Activated T-cell treated with anti-CD3 and anti-CD28 coated beads, Interleukin-2, amount 50 U/mL, for 4 hours (primary cell): ENCODE measurements at regions not wholly inside any gene's neighbourhood (a gene's known extent, or its start where the extent isn't known, plus 50 kb on each side); places are given as distances from the start of the nearest gene placed in this dataset.

ENCODE experiments used
- ATAC-seq, 2 donors: fragments of 200-7000 bp; cut with Tn5 transposase; one replicate each; pipeline ENCODE4 v1.10.0; 2021
- DNase-seq: peaks from one replicate; pipeline ENCODE4 v3.0.0-alpha.2; 2020
- H3K27me3 Mint-ChIP-seq: one replicate; pipeline ENCODE4 v1.8.0; 2021; ENCODE audit warnings: low read depth, mixed read lengths
- H3K36me3 Mint-ChIP-seq: one replicate; pipeline ENCODE4 v1.8.0; 2022; ENCODE audit warnings: mixed read lengths; ENCODE audit not compliant: insufficient read depth
- H3K4me1 Mint-ChIP-seq: one replicate; pipeline ENCODE4 v1.8.0; 2021; ENCODE audit warnings: low read depth, mixed read lengths
- H3K4me3 Mint-ChIP-seq: one replicate; pipeline ENCODE4 v1.8.0; 2021; ENCODE audit warnings: mild to moderate bottlenecking, moderate library complexity, mixed read lengths
- H3K9me3 Mint-ChIP-seq: one replicate; pipeline ENCODE4 v1.8.0; 2021; ENCODE audit warnings: mixed read lengths

- H3K4me1 Mint-ChIP-seq: no peaks in the 10 kb centered on the region
- no peak for DNase-seq
- H3K9me3 Mint-ChIP-seq: no peaks in the 10 kb centered on the region
- no peaks in the 10 kb centered on the region for H3K27me3 Mint-ChIP-seq
- no peak for ATAC-seq
- H3K36me3 Mint-ChIP-seq: no peaks in the 10 kb centered on the region
- H3K4me3 Mint-ChIP-seq: no peak overlapping the region
These were observed 358.2 kb downstream of the MN1 start for GRCh38 chr22:27443306-27443705.

- H3K9me3 Mint-ChIP-seq: no peaks in the 10 kb centered on the region
- H3K4me3 Mint-ChIP-seq: no peak overlapping the region
- no peaks in the 10 kb centered on the region for H3K4me1 Mint-ChIP-seq
- no peaks in the 10 kb centered on the region for H3K36me3 Mint-ChIP-seq
- no peaks in the 10 kb centered on the region for H3K27me3 Mint-ChIP-seq
- no peak for DNase-seq
- ATAC-seq: no peak
These were observed 355.7 kb downstream of the MN1 start for GRCh38 chr22:27445881-27446280.

DNA sequence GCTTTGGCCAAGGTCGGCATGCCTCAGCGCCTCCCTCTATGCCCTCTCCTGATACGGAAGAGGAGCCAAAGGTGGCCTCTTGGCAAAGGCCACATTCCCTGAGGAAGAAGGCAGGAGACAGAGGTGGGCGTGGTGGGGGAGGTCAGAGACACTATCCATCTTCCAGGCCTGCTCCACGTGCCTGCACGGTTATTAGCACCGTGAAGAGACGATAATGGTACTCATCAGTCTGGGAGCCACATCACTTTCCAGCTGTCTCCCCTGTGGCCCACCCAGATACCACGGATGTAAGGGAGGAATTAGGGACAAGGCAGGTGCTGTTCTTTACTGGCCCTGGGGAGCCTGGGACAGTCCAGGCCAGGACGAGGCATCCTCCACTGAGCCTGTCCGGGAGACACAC lies 354.3 kb downstream of the MN1 start:
- Mint-ChIP-seq H3K4me3 (no peak overlapping the region), H3K4me1 (no peaks in the 10 kb centered on the region), H3K36me3 (no peaks in the 10 kb centered on the region), H3K27me3 (no peaks in the 10 kb centered on the region), H3K9me3 (no peaks in the 10 kb centered on the region)
- DNase-seq (no peak), ATAC-seq (no peak)

DNA sequence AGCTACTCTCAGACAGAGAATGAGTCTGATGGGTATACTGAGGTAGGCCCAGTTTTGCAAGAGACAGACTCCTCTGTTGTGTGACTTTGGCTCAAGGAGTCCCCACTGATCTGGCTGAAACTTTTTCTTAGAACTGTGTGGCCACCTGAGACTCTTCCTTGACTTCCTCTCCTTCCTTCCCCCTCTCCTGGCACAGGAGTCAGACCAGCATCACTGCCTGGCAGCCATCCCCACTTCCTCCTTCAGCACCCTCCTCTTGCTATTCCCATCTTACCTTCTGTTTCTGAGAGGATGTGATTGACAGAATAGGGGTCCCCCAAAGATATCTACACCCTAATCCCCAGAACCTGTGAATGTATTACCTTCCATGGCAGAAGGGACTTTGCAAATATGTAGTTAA lies 351.1 kb downstream of the MN1 start:
- ATAC-seq (no peak), DNase-seq (no peak)
- Mint-ChIP-seq H3K4me1 (no peaks in the 10 kb centered on the region), H3K27me3 (no peaks in the 10 kb centered on the region), H3K36me3 (no peaks in the 10 kb centered on the region), H3K4me3 (no peak overlapping the region), H3K9me3 (no peaks in the 10 kb centered on the region)

DNA sequence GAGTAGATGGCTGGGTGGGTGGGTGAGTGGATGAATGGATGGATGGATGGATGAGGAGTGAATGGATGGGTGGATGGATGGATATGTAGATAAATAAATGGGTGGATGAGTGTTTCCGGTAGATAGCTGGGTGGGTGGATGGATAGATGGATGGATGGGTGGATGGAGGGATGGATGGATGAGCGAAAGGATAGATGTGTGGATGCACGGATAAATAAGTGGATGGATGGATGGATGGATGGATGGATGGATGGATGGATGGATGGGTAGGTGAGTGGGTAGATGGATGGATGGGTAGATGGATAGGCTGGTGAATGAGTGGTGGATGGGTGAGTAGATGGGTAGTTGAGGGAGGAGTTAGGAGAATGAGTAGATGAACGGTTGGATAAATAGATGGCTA lies 349.3 kb downstream of the MN1 start:
- DNase-seq: no peak
- Mint-ChIP-seq H3K27me3 (peaks cover 4% of the 10 kb centered on the region), H3K4me3 (no peak overlapping the region), H3K36me3 (no peaks in the 10 kb centered on the region), H3K9me3 (no peaks in the 10 kb centered on the region), H3K4me1 (no peaks in the 10 kb centered on the region)
- no peak for ATAC-seq

DNA sequence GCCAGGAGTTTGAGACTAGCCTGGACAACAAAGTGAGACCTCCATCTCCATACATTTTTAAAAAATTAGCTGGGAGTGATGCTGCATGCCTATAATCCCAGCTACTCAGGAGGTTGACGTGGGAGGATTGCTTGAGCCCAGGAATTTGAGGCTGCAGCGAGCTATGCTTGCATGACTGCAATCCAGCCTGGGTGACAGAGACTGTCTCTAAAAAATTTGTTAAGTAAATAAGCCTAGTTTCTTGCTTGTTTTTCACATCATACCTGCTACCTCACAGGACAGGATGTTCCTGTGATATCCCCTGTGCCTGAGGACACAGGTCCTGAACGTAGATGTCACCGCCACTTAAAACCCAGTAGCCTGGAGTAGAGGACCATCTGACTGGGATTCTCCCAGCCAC lies 348.6 kb downstream of the MN1 start:
- DNase-seq (no peak), ATAC-seq (no peak)
- no peaks in the 10 kb centered on the region for H3K9me3 Mint-ChIP-seq
- H3K4me1 Mint-ChIP-seq: no peaks in the 10 kb centered on the region
- H3K36me3 Mint-ChIP-seq: no peaks in the 10 kb centered on the region
- H3K27me3 Mint-ChIP-seq: peaks cover 5% of the 10 kb centered on the region
- H3K4me3 Mint-ChIP-seq: no peak overlapping the region

GRCh38 chr22:27453725-27454124 lies 347.8 kb downstream of the MN1 start:
- Mint-ChIP-seq H3K9me3 (no peaks in the 10 kb centered on the region), H3K4me3 (no peak overlapping the region), H3K27me3 (peaks cover 5% of the 10 kb centered on the region), H3K36me3 (no peaks in the 10 kb centered on the region), H3K4me1 (no peaks in the 10 kb centered on the region)
- ATAC-seq (no peak), DNase-seq (no peak)

DNA sequence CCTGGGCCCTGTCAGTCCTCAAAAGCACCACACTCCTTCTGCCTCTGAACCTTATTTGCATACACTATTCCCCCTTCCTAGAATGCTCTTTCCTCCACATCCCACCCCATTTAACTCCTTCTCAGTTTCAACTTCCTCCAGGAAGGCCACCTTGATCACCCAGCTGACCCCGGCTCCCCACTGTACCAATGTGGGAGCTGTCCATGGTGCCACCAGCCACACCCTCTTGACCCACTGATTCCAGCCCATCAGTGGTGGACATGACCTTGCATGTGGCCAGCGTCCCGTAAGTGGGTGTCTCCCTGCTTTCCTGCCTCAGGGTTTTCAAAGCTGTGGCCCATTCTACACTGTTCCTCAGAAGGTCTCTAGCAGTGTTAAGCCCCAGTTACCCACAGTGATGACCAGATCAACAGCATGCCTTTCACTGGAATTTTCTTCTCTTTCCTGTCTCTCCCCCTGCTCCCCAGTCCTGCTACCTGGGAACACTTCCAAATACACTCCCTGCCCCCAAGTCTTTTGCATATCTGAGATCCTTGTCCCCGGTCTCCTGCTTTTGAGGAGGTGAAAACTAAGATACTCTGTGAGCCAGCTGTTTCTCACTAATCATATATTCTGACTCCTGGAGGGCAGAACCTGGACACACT lies 346.6 kb downstream of the MN1 start:
- DNase-seq (no peak), ATAC-seq (no peak)
- Mint-ChIP-seq H3K9me3 (no peaks in the 10 kb centered on the region), H3K27me3 (peaks cover 7% of the 10 kb centered on the region), H3K4me1 (no peaks in the 10 kb centered on the region), H3K36me3 (no peaks in the 10 kb centered on the region), H3K4me3 (no peak overlapping the region)

- DNase-seq (no peak), ATAC-seq (no peak)
- H3K4me3 Mint-ChIP-seq: no peak overlapping the region
- H3K36me3 Mint-ChIP-seq: no peaks in the 10 kb centered on the region
- H3K4me1 Mint-ChIP-seq: no peaks in the 10 kb centered on the region
- H3K9me3 Mint-ChIP-seq: no peaks in the 10 kb centered on the region
- H3K27me3 Mint-ChIP-seq: peaks cover 7% of the 10 kb centered on the region
These were observed 346.0 kb downstream of the MN1 start for GRCh38 chr22:27455526-27455925.

DNA sequence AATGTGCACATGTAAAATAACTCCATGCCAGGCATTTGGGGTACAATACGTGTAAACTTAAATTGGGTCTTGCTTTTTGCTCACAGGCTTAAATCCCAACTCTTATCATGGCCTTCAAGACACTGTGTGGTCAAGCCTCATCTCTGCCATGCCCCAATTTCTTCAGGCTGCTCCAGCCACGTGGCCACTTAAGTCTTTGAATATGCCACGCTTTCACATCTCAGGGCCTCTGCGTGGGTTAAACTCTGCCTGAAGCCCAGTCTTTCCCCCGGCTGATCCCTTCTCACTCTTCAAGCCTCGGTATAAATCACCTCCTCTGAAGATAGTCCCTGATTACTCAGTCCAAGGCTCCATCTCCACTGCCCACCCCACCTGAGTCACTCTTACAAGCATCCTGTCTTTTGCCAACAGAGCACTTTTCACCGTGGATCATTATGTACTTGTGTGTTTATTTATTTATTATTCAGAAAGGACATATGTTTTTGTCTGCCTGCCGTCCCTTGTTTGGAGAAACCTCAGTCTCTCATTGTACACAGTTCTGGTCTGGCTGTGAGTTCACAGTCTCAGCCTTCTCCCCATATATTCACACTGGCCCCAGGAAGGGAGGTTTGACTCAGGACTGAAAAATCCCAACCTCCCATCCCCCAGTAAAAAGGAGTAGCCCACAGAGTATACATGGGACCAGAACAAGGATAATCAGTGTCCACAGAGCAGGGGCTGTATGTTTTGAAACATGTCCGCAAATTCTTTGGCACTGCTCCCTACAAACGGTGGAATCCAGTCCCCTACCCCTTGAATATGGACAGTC lies 344.7 kb downstream of the MN1 start:
- peaks cover 7% of the 10 kb centered on the region for H3K27me3 Mint-ChIP-seq
- no peaks in the 10 kb centered on the region for H3K4me1 Mint-ChIP-seq
- no peaks in the 10 kb centered on the region for H3K9me3 Mint-ChIP-seq
- DNase-seq (no peak), ATAC-seq (no peak)
- H3K4me3 Mint-ChIP-seq: no peak overlapping the region
- H3K36me3 Mint-ChIP-seq: no peaks in the 10 kb centered on the region

GRCh38 chr22:27459999-27460398 lies 341.6 kb downstream of the MN1 start:
- no peaks in the 10 kb centered on the region for H3K4me1 Mint-ChIP-seq
- H3K9me3 Mint-ChIP-seq: no peaks in the 10 kb centered on the region
- ATAC-seq (no peak), DNase-seq (no peak)
- no peak overlapping the region for H3K4me3 Mint-ChIP-seq
- H3K36me3 Mint-ChIP-seq: no peaks in the 10 kb centered on the region
- peaks cover 7% of the 10 kb centered on the region for H3K27me3 Mint-ChIP-seq

DNA sequence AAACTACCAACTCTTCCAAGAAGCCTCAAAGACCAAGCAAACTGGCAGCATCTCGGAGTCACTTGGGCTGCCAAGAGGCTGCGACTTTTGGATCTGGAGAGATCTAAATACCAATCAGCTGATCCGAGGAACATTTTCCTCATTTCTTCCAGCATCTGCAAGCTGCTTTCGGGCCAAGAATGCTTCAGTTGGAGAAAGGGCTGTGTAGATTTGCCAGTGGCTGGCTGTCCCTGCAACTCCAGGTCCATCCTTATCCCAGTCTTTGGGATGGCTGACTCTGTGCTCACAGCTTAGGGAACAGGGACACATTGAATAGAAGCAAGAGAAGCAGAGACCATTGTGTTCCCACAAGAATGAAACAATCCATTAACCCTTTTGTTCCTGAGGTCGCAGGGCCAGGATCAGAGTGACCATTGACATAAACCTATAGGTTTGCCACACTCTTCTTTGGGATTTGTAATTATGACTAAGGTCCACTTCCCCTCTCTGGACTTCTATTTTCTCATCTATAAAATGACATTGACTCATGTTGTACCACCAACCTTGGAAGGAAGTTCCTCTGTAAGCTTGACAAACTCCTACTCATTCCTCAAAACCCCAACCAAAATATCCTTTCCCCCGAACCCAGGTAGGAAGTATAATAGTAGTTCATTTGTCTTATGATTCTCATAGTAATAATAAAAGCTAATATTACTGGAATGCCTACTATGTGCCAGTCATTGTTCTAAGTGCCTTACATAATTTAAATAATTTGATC lies 340.8 kb downstream of the MN1 start:
- Mint-ChIP-seq H3K27me3 (peaks cover 7% of the 10 kb centered on the region), H3K4me3 (no peak overlapping the region), H3K9me3 (no peaks in the 10 kb centered on the region), H3K36me3 (no peaks in the 10 kb centered on the region), H3K4me1 (no peaks in the 10 kb centered on the region)
- no peak for DNase-seq
- ATAC-seq: no peak

- Mint-ChIP-seq H3K4me3 (no peak overlapping the region), H3K9me3 (no peaks in the 10 kb centered on the region), H3K36me3 (no peaks in the 10 kb centered on the region), H3K27me3 (peaks cover 5% of the 10 kb centered on the region), H3K4me1 (no peaks in the 10 kb centered on the region)
- DNase-seq (no peak), ATAC-seq (no peak)
These were observed 340.1 kb downstream of the MN1 start for GRCh38 chr22:27461470-27461869.

- ATAC-seq: no peak
- no peak overlapping the region for H3K4me3 Mint-ChIP-seq
- DNase-seq: no peak
- no peaks in the 10 kb centered on the region for H3K9me3 Mint-ChIP-seq
- H3K36me3 Mint-ChIP-seq: no peaks in the 10 kb centered on the region
- H3K4me1 Mint-ChIP-seq: no peaks in the 10 kb centered on the region
- peaks cover 5% of the 10 kb centered on the region for H3K27me3 Mint-ChIP-seq
These were observed 339.4 kb downstream of the MN1 start for GRCh38 chr22:27462190-27462589.
